IgD-negative memory B cell (primary cell): ENCODE measurements at regions not wholly inside any gene's neighbourhood (a gene's known extent, or its start where the extent isn't known, plus 50 kb on each side); places are given as distances from the start of the nearest gene placed in this dataset.
"Not testable (repeated sequence)": the region's sequence is repeated elsewhere in the genome, so short reads cannot be mapped to it uniquely, and the experiment has no call there.

Source experiments
- H3K27ac Mint-ChIP-seq, 3 donors: one replicate each; pipeline ENCODE4 v1.8.0; 2020 to 2022; ENCODE audit warnings: mild to moderate bottlenecking in 3 of 3, mixed read lengths in 3 of 3, moderate library complexity in 1 of 3
- H3K27me3 Mint-ChIP-seq: one replicate; pipeline ENCODE4 v1.8.0; 2021; ENCODE audit warnings: mixed read lengths
- H3K36me3 Mint-ChIP-seq: one replicate; pipeline ENCODE4 v1.8.0; 2020; ENCODE audit warnings: mild to moderate bottlenecking, mixed read lengths
- H3K4me1 Mint-ChIP-seq, 3 donors: one replicate each; pipeline ENCODE4 v1.8.0; 2020 to 2022; ENCODE audit warnings: mixed read lengths in 3 of 3, mild to moderate bottlenecking in 1 of 3
- H3K4me3 Mint-ChIP-seq, 4 donors: one replicate each; pipeline ENCODE4 v1.8.0; 2020 to 2022; ENCODE audit warnings: mild to moderate bottlenecking in 4 of 4, mixed read lengths in 4 of 4, moderate library complexity in 3 of 4
- H3K9me3 Mint-ChIP-seq, 3 donors: one replicate each; pipeline ENCODE4 v1.8.0; 2020 to 2021; ENCODE audit warnings: mixed read lengths in 3 of 3, mild to moderate bottlenecking in 1 of 3

GRCh38 chr4:1544861-1545281 lies 138.6 kb upstream of the NKX1-1 start:
- no peaks in the 10 kb centered on the region for H3K36me3 Mint-ChIP-seq
- no peak overlapping the region for H3K27ac Mint-ChIP-seq
- peaks cover 0 to 2% (median 0%) of the 10 kb centered on the region in 3 donors for H3K4me1 Mint-ChIP-seq
- no peaks in the 10 kb centered on the region for H3K9me3 Mint-ChIP-seq
- H3K4me3 Mint-ChIP-seq: no peak overlapping the region
- H3K27me3 Mint-ChIP-seq: peaks cover 14% of the 10 kb centered on the region

DNA sequence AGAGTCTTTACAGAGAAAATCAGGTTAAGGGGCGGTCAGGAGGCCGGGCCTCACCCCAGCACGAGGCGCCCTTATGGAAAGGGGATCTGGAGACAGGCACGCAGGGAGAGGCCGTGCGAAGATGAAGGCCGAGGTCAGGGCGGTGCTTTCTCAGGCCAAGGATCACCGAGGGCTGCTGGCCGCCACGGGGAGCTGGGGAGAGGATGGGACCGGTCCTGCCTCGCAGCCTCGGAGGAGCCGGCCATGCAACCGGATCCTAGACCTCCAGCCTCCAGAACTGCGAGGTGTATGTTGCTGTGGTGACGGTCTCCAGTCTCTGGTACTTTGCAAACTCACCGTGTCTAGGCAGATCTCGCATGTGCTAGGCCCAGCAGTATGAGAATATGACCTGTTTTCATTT lies 138.2 kb upstream of the NKX1-1 start:
- not testable (repeated sequence) for H3K4me3 Mint-ChIP-seq, H3K27ac Mint-ChIP-seq, H3K36me3 Mint-ChIP-seq, H3K4me1 Mint-ChIP-seq, H3K9me3 Mint-ChIP-seq
- H3K27me3 Mint-ChIP-seq: peaks cover 12% of the 10 kb centered on the region

GRCh38 chr4:1543976-1544375 lies 137.7 kb upstream of the NKX1-1 start:
- H3K4me3 Mint-ChIP-seq: no peak overlapping the region
- no peaks in the 10 kb centered on the region for H3K36me3 Mint-ChIP-seq
- H3K27me3 Mint-ChIP-seq: peaks cover 12% of the 10 kb centered on the region
- H3K27ac Mint-ChIP-seq: no peak overlapping the region
- no peaks in the 10 kb centered on the region for H3K9me3 Mint-ChIP-seq
- H3K4me1 Mint-ChIP-seq: peaks cover 0 to 2% (median 0%) of the 10 kb centered on the region in 3 donors

DNA sequence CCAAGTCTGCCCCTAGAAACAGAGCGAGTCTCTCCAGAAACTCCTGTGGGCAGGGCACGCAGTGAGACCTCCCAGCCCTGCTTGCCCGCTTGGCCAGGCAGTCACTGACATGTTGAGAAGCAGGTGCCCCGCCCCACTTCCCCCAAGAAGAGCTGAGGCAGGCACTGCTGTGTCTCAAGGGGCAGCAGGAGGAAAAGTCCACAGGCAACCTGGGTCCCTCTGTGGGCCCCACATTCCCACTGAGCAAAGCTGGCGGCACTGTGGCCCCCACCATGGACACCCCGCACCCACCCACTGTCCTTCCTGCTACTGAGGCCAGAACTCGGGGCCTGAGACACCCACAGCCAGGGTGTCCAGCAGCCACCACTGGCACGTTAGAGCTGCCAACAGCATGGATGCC lies 137.3 kb upstream of the NKX1-1 start:
- H3K36me3 Mint-ChIP-seq: no peaks in the 10 kb centered on the region
- no peaks in the 10 kb centered on the region for H3K9me3 Mint-ChIP-seq
- H3K4me3 Mint-ChIP-seq: no peak overlapping the region
- no peak overlapping the region for H3K27ac Mint-ChIP-seq
- H3K27me3 Mint-ChIP-seq: peaks cover 11% of the 10 kb centered on the region
- H3K4me1 Mint-ChIP-seq: peaks cover 0 to under 1% (median 0%) of the 10 kb centered on the region in 3 donors

- Mint-ChIP-seq H3K27ac (no peak overlapping the region), H3K4me3 (no peak overlapping the region), H3K27me3 (peaks cover 9% of the 10 kb centered on the region), H3K9me3 (no peaks in the 10 kb centered on the region), H3K4me1 (no peaks in the 10 kb centered on the region), H3K36me3 (no peaks in the 10 kb centered on the region)
These were observed 136.5 kb upstream of the NKX1-1 start for GRCh38 chr4:1542516-1543320.

DNA sequence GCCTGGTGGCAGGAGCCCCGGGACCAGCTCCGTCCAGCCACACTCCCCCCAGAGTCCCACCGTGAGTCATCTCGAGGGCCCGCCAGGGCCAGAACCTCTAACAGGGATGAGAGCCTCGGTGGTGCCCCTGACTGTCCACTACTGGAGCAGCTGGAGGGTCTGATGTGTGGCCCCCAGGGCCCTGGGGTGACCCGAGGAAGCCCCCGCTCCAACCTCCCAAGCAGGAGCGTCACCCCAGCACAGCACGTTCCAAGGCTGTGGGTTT lies 135.9 kb upstream of the NKX1-1 start:
- no peaks in the 10 kb centered on the region for H3K36me3 Mint-ChIP-seq
- no peaks in the 10 kb centered on the region for H3K4me1 Mint-ChIP-seq
- H3K9me3 Mint-ChIP-seq: no peaks in the 10 kb centered on the region
- H3K4me3 Mint-ChIP-seq: no peak overlapping the region
- no peak overlapping the region for H3K27ac Mint-ChIP-seq
- H3K27me3 Mint-ChIP-seq: peaks cover 4% of the 10 kb centered on the region

DNA sequence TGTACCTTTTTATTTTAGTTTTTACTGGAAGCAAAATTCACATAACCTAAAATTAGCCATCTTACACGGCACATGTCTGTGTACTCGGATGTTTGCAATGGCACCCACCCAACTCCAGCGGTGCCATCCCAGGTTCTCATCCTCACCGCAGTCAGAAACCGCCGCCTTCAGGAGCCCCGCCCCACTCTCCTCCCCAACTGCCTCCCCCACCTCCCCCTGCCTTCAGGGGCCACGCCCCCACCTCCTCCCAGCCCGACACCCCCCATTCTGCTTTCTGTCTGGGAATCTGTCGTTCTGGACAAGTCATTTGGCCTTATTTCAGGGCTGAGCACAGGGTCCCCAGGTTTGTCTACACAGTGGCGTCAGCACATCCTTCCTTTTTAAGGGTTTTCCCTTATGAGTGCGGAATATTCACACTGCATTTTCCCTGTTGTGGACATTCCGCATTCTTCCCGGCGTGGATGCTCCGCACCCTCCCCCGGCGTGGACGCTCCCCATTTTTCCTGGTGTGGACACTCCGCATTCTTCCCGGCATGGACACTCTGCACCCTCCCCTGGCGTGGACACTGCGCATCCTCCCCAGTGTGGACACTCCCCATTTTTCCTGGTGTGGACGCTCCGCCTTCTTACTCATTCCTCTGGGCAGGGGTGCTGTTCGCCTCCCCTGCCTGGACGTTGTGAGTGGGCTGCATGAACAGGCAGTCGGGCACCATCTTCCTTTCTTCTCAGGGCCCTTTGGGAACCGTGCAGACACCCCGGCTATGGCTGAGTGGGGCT lies 135.4 kb upstream of the NKX1-1 start:
- Mint-ChIP-seq H3K4me1 (no peaks in the 10 kb centered on the region), H3K27me3 (peaks cover 3% of the 10 kb centered on the region), H3K4me3 (no peak overlapping the region), H3K36me3 (no peaks in the 10 kb centered on the region), H3K27ac (no peak overlapping the region), H3K9me3 (no peaks in the 10 kb centered on the region)

- no peak overlapping the region for H3K27ac Mint-ChIP-seq
- H3K4me1 Mint-ChIP-seq: no peaks in the 10 kb centered on the region
- H3K4me3 Mint-ChIP-seq: no peak overlapping the region
- no peaks in the 10 kb centered on the region for H3K36me3 Mint-ChIP-seq
- H3K27me3 Mint-ChIP-seq: peaks cover 3% of the 10 kb centered on the region
- H3K9me3 Mint-ChIP-seq: no peaks in the 10 kb centered on the region
These were observed 134.5 kb upstream of the NKX1-1 start for GRCh38 chr4:1540601-1541375.

DNA sequence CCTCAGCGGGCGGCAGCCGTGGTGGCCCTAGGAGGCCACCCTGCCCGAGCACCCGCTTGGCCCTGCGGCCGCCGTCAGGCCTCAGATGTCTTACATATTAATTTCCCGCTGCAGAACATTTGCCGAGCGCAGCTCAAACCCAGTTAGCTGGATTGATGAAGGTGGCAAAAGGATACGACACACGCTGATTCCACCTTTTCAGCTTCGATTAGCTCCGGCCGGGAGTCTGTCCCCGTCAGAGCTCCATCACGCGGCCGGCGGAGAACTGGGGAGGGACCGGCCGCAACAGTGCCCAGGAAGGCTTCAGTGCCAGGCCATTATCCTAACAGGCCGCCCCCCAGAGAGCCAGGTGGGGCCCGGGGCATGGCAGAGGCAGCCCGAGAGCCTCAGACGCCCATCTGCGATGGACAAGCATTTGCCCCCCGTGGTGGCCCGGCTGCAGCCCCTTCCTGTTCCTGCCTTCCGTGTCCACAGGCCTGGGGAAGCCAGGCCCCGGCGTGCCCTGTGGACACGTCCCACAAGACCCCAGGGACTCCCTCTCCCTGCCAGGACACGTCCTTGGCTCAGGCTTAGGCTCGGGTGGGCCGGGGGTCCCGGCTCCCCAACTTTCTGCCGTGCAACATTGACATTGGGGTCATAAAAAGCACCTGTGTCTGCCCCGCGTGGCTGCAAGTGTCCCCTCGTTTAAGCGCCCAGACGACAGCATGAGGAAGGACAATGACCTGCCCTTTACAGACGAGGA lies 133.8 kb upstream of the NKX1-1 start:
- H3K27me3 Mint-ChIP-seq: peaks cover 3% of the 10 kb centered on the region
- no peaks in the 10 kb centered on the region for H3K4me1 Mint-ChIP-seq
- no peaks in the 10 kb centered on the region for H3K36me3 Mint-ChIP-seq
- H3K4me3 Mint-ChIP-seq: no peak overlapping the region
- no peaks in the 10 kb centered on the region for H3K9me3 Mint-ChIP-seq
- H3K27ac Mint-ChIP-seq: no peak overlapping the region

DNA sequence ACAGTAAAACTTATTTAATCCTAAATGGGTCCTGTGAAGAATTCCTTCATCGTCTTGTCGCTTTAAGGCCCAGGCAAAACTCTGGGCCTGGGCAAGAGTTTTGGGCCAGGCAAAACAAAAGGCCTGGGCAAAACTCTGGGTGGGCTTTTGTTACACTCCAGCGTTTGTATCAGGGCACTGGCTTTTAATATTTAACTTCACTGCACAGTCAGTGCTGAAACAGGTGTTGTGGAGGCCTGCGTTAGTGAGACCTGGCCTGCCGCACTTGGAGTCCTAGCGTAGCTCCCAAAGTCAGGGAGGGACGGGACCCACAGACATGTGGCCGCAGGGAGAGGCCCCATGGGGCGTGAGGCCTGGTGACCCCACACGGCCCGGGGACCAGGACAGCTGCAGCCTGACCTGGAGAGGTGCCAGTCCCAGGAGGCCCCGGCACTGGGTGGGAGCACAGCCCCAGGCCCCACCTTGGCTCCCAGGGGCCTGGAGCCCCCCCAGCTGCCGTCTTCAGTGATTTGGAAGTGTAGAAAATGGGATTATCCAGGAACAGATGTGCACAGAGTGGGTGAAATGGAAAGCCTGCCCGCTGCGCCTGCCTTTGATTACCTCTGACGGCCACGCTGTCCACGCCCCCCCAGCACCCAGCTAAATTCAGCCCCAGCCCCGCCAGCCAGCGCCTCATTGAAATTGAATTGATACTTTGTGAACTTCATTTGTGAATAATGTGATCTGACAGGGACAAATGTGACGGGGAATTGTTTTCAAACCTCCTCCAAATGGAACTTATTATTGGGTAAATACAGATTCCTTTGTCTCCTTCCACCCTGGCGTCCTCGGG lies 132.9 kb upstream of the NKX1-1 start:
- H3K4me3 Mint-ChIP-seq: no peak overlapping the region
- peaks cover 3% of the 10 kb centered on the region for H3K27me3 Mint-ChIP-seq
- H3K9me3 Mint-ChIP-seq: no peaks in the 10 kb centered on the region
- H3K27ac Mint-ChIP-seq: no peak overlapping the region
- H3K36me3 Mint-ChIP-seq: no peaks in the 10 kb centered on the region
- H3K4me1 Mint-ChIP-seq: no peaks in the 10 kb centered on the region

DNA sequence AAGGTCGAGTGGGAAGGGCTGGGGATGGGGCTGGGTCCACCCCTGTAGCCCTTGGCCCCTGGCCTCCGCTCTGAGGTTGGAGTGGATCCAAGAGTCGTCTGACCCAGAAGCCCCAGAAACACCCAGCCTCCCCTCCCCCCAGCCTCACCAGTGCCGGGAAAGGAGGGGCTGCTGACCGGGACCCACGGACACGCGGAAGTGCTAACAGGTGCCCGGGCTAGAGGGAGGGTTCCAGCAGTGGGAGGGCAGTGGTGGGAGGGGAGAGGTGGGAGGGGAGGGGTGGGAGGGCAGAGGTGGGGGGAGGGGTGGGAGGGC lies 131.8 kb upstream of the NKX1-1 start:
- H3K27ac Mint-ChIP-seq: no peak overlapping the region
- no peaks in the 10 kb centered on the region for H3K36me3 Mint-ChIP-seq
- H3K4me1 Mint-ChIP-seq: no peaks in the 10 kb centered on the region
- H3K27me3 Mint-ChIP-seq: peaks cover 6% of the 10 kb centered on the region
- no peaks in the 10 kb centered on the region for H3K9me3 Mint-ChIP-seq
- no peak overlapping the region for H3K4me3 Mint-ChIP-seq

DNA sequence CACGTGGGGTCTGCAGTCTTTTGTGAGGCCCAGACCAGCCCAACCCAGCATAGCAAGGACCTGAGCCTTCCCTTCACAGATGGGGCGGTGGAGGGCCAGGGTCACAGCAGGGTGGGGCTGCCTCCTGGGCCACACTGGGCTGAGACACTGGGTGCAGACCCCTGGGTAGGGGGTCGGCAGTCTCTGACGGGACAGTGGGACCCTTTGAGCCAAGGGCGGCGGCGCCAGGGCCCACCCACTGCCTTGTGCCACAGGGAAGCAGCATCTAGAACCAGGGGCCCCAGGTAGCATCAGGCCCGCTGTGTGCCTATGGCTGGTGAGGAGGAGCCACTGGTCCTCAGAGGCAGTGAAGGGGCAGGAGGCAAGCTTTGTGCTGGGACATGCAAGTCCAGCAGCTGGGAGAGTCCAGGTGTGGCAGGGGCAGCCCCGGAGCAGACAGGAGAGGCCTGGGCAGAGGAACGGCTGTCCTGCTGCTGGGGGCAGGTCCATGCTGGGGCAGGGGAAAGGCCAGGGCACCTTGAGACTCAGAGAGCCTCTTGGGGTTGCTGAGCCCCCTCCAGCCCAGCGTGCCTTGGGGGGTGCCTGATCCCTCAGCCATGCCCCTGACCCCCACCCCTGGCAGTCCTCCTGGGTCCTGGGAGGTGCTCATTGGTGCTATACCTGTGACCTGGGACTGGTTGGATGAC lies 131.3 kb upstream of the NKX1-1 start:
- no peak overlapping the region for H3K4me3 Mint-ChIP-seq
- no peaks in the 10 kb centered on the region for H3K36me3 Mint-ChIP-seq
- H3K27me3 Mint-ChIP-seq: peaks cover 6% of the 10 kb centered on the region
- H3K4me1 Mint-ChIP-seq: no peaks in the 10 kb centered on the region
- no peak overlapping the region for H3K27ac Mint-ChIP-seq
- H3K9me3 Mint-ChIP-seq: no peaks in the 10 kb centered on the region

DNA sequence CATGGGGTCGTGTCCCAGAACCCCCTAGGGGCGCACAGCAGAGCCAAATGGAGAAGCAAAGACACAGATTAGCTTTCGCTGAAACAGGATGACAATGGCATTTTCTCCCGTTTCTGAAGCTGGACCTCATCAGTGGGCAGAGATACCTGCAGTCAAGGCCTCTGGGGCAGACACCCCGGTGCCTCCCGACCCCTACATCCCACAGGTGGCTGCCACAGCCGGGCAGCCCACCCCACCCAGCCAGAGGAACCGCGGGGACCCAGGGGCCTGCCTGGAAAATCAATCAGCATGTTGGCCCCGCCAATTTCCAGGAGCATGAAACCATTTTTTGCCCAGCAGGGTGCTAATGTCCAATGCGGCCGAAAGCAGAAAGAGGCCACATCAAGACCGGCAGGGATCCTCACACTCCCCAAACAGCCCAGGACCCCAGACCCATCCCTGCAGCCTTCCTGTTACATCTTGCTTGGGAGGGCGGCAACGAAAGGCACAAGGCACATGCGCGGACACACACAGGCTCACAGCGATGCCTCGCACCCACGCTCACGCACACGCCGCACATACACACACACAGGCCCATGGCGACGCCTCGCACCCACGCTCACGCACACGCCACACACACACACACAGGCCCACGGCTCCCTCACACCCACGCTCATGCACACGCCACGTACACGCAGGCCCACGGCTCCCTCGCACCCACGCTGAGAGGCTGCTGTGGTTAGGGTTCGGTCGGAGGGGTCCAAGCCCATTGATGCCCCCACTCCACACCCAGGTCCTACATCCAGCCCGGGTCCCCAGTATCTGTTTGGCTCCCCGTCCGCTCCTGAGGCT lies 130.6 kb upstream of the NKX1-1 start:
- peaks cover 4% of the 10 kb centered on the region for H3K27me3 Mint-ChIP-seq

More for the DNA sequence above, 130.6 kb upstream of the NKX1-1 start:
- Mint-ChIP-seq H3K36me3 (no peaks in the 10 kb centered on the region), H3K4me3 (peak overlapping the region in 1 of 4 donors; percentile 66), H3K4me1 (no peaks in the 10 kb centered on the region), H3K9me3 (no peaks in the 10 kb centered on the region), H3K27ac (no peak overlapping the region)
